ENCODE measurements at regions not wholly inside any gene's neighbourhood (a gene's known extent, or its start where the extent isn't known, plus 50 kb on each side); places are given as distances from the start of the nearest gene placed in this dataset.

DNA sequence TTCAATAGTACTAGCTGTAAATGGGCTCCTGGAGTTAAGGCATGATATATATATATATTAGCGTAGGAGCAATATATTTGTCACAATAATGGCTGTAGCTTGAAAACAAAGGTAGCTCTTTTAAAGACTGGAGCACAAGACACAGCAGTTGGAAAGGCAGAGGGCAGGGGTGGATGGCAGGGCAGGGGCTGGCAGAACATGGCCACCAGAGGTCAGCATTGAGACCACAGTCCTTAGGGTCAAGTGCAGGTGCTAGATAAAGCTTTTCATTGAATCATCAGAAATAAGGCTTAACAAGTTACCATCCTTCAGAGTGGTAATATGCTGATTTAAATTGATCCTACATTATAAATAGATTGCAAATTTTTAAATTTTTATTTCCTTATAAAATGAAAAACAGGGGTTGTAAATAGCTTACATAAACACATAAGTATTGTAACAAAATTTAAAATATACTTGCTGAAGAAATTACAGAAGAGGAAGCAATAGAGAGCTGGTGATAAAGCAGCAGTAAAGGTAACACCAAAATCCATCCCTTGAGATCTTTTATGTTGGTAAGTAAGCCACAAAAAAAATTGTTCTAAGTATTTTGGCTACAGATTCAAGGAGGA is 161.2 kb upstream of the PIEZO2 start:
- Histone ChIP-seq H3K4me3 (no peak overlapping the region), H3K9me3 (no peaks in the 10 kb centered on the region), H3K27me3 (no peaks in the 10 kb centered on the region), H3K36me3 (no peaks in the 10 kb centered on the region), H3K27ac (no peak overlapping the region), H3K4me1 (no peaks in the 10 kb centered on the region)
- WGBS (ENCODE audit: insufficient coverage, low coverage, low lambda C conversion rate, missing lambda C conversion rate) = 75% methylated on average over 1 of the region's 1 CpG
- no peak for TF ChIP-seq POLR2A (IDR thresholded peaks at IDR 0.05)
- TF ChIP-seq CTCF (IDR thresholded peaks at IDR 0.05) = peak; percentile 58 to 83 (median 73)
- ATAC-seq (peak; percentile 82 to 91 (median 86)), DNase-seq (peak in 2 of 3 donors; percentile 48 to 68)
- intact Hi-C loops (cut with DNase I) = no loop called here

DNA sequence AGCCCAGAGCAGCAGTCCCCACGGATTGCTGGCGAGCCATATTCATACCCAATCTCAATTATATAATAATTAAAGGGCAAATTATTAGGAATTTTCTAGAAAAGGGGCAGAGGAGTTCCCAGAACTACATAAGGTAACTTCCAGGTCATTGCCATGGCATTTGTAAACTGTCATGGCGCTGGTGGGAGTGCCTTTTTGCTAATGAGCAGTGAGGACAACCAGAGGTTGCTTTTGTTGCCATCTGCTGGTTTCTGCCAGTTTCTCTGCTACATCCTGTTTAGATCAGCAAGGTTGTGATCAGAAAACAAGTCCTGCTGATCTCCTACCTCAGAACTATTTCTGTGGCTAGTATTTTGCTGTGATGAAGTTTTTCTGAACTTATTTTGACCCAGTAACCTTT is 159.8 kb upstream of the PIEZO2 start:
- Histone ChIP-seq H3K4me3 (no peak overlapping the region), H3K27me3 (no peaks in the 10 kb centered on the region), H3K36me3 (no peaks in the 10 kb centered on the region), H3K4me1 (no peaks in the 10 kb centered on the region), H3K9me3 (no peaks in the 10 kb centered on the region), H3K27ac (no peak overlapping the region)
- intact Hi-C loops (cut with DNase I) = no loop called here
- DNase-seq (peak in 1 of 3 donors; percentile 62), ATAC-seq (peak in 3 of 4 donors; percentile 48 to 61 (median 49))
- peak in 3 of 4 donors; percentile 15 to 25 (median 17) for TF ChIP-seq CTCF (IDR thresholded peaks at IDR 0.05)
- no peak for TF ChIP-seq POLR2A (IDR thresholded peaks at IDR 0.05)
- 88% methylated on average over 3 of the region's 3 CpGs for WGBS (ENCODE audit: insufficient coverage, low coverage, low lambda C conversion rate, missing lambda C conversion rate)

- ATAC-seq (peak in 1 of 4 donors; percentile 30), DNase-seq (no peak)
- Histone ChIP-seq H3K36me3 (no peaks in the 10 kb centered on the region), H3K27me3 (no peaks in the 10 kb centered on the region), H3K9me3 (no peaks in the 10 kb centered on the region), H3K27ac (no peak overlapping the region), H3K4me1 (no peaks in the 10 kb centered on the region), H3K4me3 (no peak overlapping the region)
- intact Hi-C loops (cut with DNase I) = no loop called here
- WGBS (ENCODE audit: insufficient coverage, low coverage, low lambda C conversion rate, missing lambda C conversion rate) = 60% methylated on average over 3 of the region's 5 CpGs
- TF ChIP-seq CTCF (IDR thresholded peaks at IDR 0.05) (no peak), POLR2A (IDR thresholded peaks at IDR 0.05) (no peak)
These were observed 159.1 kb upstream of the PIEZO2 start for GRCh38 chr18:11308499-11308898.

DNA sequence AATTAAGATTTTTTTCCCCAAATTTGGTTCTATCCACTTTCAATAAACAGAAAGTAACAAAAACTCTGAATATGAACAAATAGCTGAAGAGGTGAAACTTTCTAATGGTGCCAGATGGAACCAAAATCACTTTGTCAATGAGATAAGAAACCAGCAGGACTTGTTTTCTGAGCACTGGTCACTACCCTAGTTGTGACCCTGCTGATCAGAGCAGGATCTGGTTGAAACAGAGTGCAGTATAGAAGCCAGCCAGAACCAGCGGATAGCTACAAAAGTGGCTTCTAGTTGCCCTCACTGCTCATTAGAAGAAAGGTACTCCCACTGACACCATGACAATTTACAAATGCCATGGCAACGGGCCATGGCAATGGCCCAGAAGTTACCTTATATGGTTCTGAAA is 158.3 kb upstream of the PIEZO2 start:
- no peak overlapping the region for H3K4me3 ChIP-seq
- no peaks in the 10 kb centered on the region for H3K36me3 ChIP-seq
- H3K27ac ChIP-seq = no peak overlapping the region
- WGBS (ENCODE audit: insufficient coverage, low coverage, low lambda C conversion rate, missing lambda C conversion rate) = 75% methylated on average over 1 of the region's 2 CpGs
- H3K27me3 ChIP-seq = no peaks in the 10 kb centered on the region
- H3K9me3 ChIP-seq = no peaks in the 10 kb centered on the region
- no peak for ATAC-seq
- no peak for DNase-seq
- no peaks in the 10 kb centered on the region for H3K4me1 ChIP-seq
- TF ChIP-seq POLR2A (IDR thresholded peaks at IDR 0.05) = no peak
- TF ChIP-seq CTCF (IDR thresholded peaks at IDR 0.05) = no peak
- intact Hi-C loops (cut with DNase I) = no loop called here

Measured in right lobe of liver (tissue), 6 donors.